GM11168 (cell line): ENCODE measurements at regions not wholly inside any gene's neighbourhood (a gene's known extent, or its start where the extent isn't known, plus 50 kb on each side); places are given as distances from the start of the nearest gene placed in this dataset.

Experiments
- in situ Hi-C: fragments of 300-500 bp; cut with MboI; formaldehyde crosslinking; loops from one replicate; pipeline ENCODE4 v1.12.0; 2022; ENCODE audit warnings: low sequenced_read_pairs; ENCODE audit not compliant: unreplicated experiment

- in situ Hi-C loops: no loop called here
Measured at GRCh38 chr20:59456342-59457279, 147.7 kb upstream of the PHACTR3 start.

DNA sequence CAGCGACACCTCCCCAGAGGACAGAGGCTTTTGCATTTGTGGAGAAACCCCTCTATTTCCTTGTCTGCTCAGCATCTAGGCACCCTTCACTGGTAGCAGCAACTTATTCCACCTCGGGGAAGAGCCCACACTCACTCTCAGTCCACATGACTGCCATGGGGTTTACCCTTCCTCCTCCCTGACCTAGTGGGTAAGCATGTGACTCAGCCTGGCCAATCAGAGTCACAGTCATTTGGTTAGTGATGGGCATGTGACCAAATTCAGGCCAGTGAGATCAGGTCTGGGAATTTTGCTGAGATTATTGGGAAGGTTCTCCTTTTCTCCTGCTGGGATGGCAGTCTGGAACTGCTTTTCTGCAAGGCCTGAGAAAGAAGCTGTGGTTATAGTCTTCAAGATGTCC lies 145.7 kb upstream of the PHACTR3 start:
- in situ Hi-C loops: no loop called here

GRCh38 chr20:59459586-59459985 lies 144.8 kb upstream of the PHACTR3 start:
- in situ Hi-C loops: no loop called here

- in situ Hi-C loops: no loop called here
Measured at GRCh38 chr20:59460352-59460751, 144.0 kb upstream of the PHACTR3 start.

- in situ Hi-C loops: no loop called here
Measured at GRCh38 chr20:59461526-59461925, 142.8 kb upstream of the PHACTR3 start.

GRCh38 chr20:59462249-59462648 lies 142.1 kb upstream of the PHACTR3 start:
- in situ Hi-C loops: no loop called here

DNA sequence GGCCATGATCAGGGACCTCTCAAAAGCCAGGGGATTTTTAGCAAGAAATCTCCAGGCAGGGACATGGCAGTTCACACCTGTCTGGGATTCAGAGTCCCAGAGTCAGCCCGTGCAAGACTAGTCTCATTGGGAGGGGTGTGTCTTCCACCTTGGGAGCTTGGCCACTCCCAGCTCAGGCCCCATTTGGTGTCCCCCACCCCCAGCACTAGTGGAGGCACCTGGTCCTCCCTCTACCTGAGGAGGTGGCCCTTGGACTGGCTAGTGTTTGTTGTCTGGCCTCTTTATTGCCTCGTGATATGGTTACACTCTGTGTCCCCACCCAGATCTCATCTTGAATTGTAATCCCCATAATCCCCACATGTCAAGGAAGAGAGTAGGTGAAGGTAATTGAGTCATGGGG lies 140.8 kb upstream of the PHACTR3 start:
- in situ Hi-C loops: no loop called here

GRCh38 chr20:59466107-59466815 lies 138.1 kb upstream of the PHACTR3 start:
- in situ Hi-C loops: no loop called here

- in situ Hi-C loops: no loop called here
Measured at GRCh38 chr20:59468831-59469230, 135.5 kb upstream of the PHACTR3 start.

GRCh38 chr20:59469267-59470252 lies 134.8 kb upstream of the PHACTR3 start:
- in situ Hi-C loops: no loop called here

GRCh38 chr20:59470521-59470920 lies 133.8 kb upstream of the PHACTR3 start:
- in situ Hi-C loops: no loop called here

- in situ Hi-C loops: no loop called here
Measured at GRCh38 chr20:59471653-59472421, 132.5 kb upstream of the PHACTR3 start.

- in situ Hi-C loops: no loop called here
Measured at GRCh38 chr20:59473742-59474141, 130.6 kb upstream of the PHACTR3 start.

- in situ Hi-C loops: loop anchor here (25.0 kb wide), 1 partner anchor 619 kb away; the partner anchor contains the start of genes GNAS and GNAS-AS1
Measured at GRCh38 chr20:59481067-59481466, 123.3 kb upstream of the PHACTR3 start.

DNA sequence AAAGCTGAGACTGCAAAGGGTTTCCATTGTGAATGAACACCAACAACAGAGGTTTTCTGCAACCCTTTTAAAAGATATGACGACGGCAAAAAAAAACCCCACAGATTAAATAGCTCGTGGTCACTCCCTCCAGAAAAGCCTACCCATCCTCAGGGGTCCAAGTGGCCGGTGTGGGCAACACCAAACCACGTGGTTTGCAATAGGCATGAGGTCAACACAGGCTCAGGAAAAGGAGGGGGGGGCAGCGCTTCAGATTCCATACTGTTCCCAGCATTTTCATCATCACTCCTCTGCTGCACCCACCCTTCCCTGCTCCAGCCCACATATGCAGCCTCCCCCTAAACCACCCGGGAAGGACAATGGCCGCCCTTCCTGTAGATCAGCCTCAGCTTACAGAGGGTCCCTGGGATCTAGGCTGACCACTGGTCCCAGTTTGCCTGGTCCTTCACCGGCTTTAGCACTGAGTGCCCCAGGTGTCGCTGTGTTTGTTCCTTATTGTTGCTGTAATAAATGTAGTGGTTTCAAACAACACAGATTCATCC lies 122.8 kb upstream of the PHACTR3 start:
- in situ Hi-C loops: loop anchor here (25.0 kb wide), 1 partner anchor 619 kb away; the partner anchor contains the start of genes GNAS and GNAS-AS1

GRCh38 chr20:59482351-59483187 lies 121.8 kb upstream of the PHACTR3 start:
- in situ Hi-C loops: loop anchor here (25.0 kb wide), 1 partner anchor 620 kb away; the partner anchor contains the start of genes GNAS and GNAS-AS1

GRCh38 chr20:59483481-59483880 lies 120.9 kb upstream of the PHACTR3 start:
- in situ Hi-C loops: loop anchor here (25.0 kb wide), 1 partner anchor 621 kb away; the partner anchor contains the start of genes GNAS and GNAS-AS1

- in situ Hi-C loops: loop anchor here (25.0 kb wide), 1 partner anchor 622 kb away; the partner anchor contains the start of genes GNAS and GNAS-AS1
Measured at GRCh38 chr20:59484228-59484627, 120.1 kb upstream of the PHACTR3 start.
